ENCODE measurements at regions not wholly inside any gene's neighbourhood (a gene's known extent, or its start where the extent isn't known, plus 50 kb on each side); places are given as distances from the start of the nearest gene placed in this dataset.

DNA sequence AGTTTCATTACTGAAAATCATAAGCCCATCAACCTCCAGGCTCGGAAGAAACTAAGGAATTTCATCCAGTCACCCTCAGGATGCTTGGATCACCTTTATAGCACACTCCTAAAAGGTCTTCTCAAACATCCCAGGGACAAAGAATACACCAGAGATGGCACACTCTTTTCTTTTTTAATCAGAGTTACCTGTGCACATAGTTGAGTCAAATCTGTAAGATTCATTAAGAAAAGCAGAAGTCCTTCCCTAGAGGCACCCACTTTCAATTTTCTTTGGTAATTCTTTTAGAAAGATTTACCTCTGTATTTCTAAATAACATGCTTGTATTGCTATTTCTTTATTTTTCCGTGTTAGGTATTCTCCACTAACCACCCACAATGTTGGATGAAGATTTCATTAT, 50.6 kb upstream of the IL6 start:
- no peak overlapping the region for H3K4me3 ChIP-seq (replicated peaks in 1 of 4; ENCODE audit: control extremely low read depth in 1 of 4, insufficient read depth in 1 of 4, low read depth in 3 of 4, low read length in 4 of 4)
- no peak for TF ChIP-seq EZH2 (IDR thresholded peaks at IDR 0.05; ENCODE audit: low read length, missing control alignments)
- TF ChIP-seq, protein P1, sequence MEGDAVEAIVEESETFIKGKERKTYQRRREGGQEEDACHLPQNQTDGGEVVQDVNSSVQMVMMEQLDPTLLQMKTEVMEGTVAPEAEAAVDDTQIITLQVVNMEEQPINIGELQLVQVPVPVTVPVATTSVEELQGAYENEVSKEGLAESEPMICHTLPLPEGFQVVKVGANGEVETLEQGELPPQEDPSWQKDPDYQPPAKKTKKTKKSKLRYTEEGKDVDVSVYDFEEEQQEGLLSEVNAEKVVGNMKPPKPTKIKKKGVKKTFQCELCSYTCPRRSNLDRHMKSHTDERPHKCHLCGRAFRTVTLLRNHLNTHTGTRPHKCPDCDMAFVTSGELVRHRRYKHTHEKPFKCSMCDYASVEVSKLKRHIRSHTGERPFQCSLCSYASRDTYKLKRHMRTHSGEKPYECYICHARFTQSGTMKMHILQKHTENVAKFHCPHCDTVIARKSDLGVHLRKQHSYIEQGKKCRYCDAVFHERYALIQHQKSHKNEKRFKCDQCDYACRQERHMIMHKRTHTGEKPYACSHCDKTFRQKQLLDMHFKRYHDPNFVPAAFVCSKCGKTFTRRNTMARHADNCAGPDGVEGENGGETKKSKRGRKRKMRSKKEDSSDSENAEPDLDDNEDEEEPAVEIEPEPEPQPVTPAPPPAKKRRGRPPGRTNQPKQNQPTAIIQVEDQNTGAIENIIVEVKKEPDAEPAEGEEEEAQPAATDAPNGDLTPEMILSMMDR (conservative IDR thresholded peaks at IDR 0.05 in 1 of 2, IDR thresholded peaks at IDR 0.05 in 1 of 2; ENCODE audit: low read depth in 1 of 2, low read length in 2 of 2): no peak
- no peaks in the 10 kb centered on the region for H3K9me3 ChIP-seq (ENCODE audit: control insufficient read depth, insufficient read depth, low read depth, low read length)
- H3K79me2 ChIP-seq (ENCODE audit: control insufficient read depth, insufficient read depth, low read length): no peaks in the 10 kb centered on the region
- no peak overlapping the region for H3K27ac ChIP-seq (ENCODE audit: insufficient read depth, low read length)
- no peak overlapping the region for H2AFZ ChIP-seq (ENCODE audit: low read length)
- H3K36me3 ChIP-seq (ENCODE audit: control insufficient read depth, insufficient read depth, low read length): no peaks in the 10 kb centered on the region
- peaks cover 5% of the 10 kb centered on the region for H3K4me1 ChIP-seq (ENCODE audit: control insufficient read depth, extremely low read depth, insufficient read depth, low read length)
- H3K9ac ChIP-seq (ENCODE audit: insufficient read depth, low read length): no peak overlapping the region
- DNase-seq (ENCODE audit: low read depth in 2 of 2): no peak
- no peaks in the 10 kb centered on the region for H3K27me3 ChIP-seq (ENCODE audit: control insufficient read depth, insufficient read depth, low read length)
- H4K20me1 ChIP-seq (ENCODE audit: control insufficient read depth, extremely low read depth, insufficient read depth, low read length): no peaks in the 10 kb centered on the region
- no peak overlapping the region for H3K4me2 ChIP-seq (ENCODE audit: extremely low read depth, insufficient read depth, low read length)

DNA sequence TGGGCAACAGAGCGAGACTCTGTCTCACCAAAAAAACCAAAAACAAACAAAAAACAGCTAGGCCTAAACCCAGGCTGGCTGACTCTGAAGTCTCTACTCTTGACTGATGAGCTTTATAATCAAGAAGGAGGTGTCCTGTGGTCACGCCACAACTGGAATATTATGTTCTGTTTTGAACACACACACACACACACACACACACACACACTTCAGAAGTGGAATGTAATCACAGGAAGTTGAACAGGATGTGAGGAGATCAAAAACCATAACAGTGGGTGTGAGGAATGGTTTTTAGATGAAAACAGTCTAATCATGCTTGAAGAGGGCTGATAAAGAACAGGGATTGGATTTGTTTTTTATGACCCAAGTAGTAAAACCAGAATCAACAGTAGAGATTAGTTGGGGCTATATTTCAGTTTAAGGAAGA, 51.1 kb upstream of the IL6 start:
- H3K9ac ChIP-seq (ENCODE audit: insufficient read depth, low read length): no peak overlapping the region
- no peaks in the 10 kb centered on the region for H3K27me3 ChIP-seq (ENCODE audit: control insufficient read depth, insufficient read depth, low read length)
- peaks cover 9% of the 10 kb centered on the region for H3K4me1 ChIP-seq (ENCODE audit: control insufficient read depth, extremely low read depth, insufficient read depth, low read length)
- no peak overlapping the region for H3K27ac ChIP-seq (ENCODE audit: insufficient read depth, low read length)
- H3K36me3 ChIP-seq (ENCODE audit: control insufficient read depth, insufficient read depth, low read length): no peaks in the 10 kb centered on the region
- H2AFZ ChIP-seq (ENCODE audit: low read length): peak overlapping the region; percentile 5
- TF ChIP-seq, protein P1 (conservative IDR thresholded peaks at IDR 0.05 in 1 of 2, IDR thresholded peaks at IDR 0.05 in 1 of 2; ENCODE audit: low read depth in 1 of 2, low read length in 2 of 2): no peak
- H3K9me3 ChIP-seq (ENCODE audit: control insufficient read depth, insufficient read depth, low read depth, low read length): no peaks in the 10 kb centered on the region
- no peaks in the 10 kb centered on the region for H4K20me1 ChIP-seq (ENCODE audit: control insufficient read depth, extremely low read depth, insufficient read depth, low read length)
- no peaks in the 10 kb centered on the region for H3K79me2 ChIP-seq (ENCODE audit: control insufficient read depth, insufficient read depth, low read length)
- DNase-seq (ENCODE audit: low read depth in 2 of 2): peak; percentile 48 to 90
- no peak overlapping the region for H3K4me2 ChIP-seq (ENCODE audit: extremely low read depth, insufficient read depth, low read length)
- no peak overlapping the region for H3K4me3 ChIP-seq (replicated peaks in 1 of 4; ENCODE audit: control extremely low read depth in 1 of 4, insufficient read depth in 1 of 4, low read depth in 3 of 4, low read length in 4 of 4)

- no peak overlapping the region for H3K4me2 ChIP-seq (ENCODE audit: extremely low read depth, insufficient read depth, low read length)
- no peaks in the 10 kb centered on the region for H3K79me2 ChIP-seq (ENCODE audit: control insufficient read depth, insufficient read depth, low read length)
- H2AFZ ChIP-seq (ENCODE audit: low read length): no peak overlapping the region
- H3K36me3 ChIP-seq (ENCODE audit: control insufficient read depth, insufficient read depth, low read length): no peaks in the 10 kb centered on the region
- TF ChIP-seq, protein P1 (conservative IDR thresholded peaks at IDR 0.05 in 1 of 2, IDR thresholded peaks at IDR 0.05 in 1 of 2; ENCODE audit: low read depth in 1 of 2, low read length in 2 of 2): no peak
- TF ChIP-seq EZH2 (IDR thresholded peaks at IDR 0.05; ENCODE audit: low read length, missing control alignments): no peak
- no peak overlapping the region for H3K4me3 ChIP-seq (replicated peaks in 1 of 4; ENCODE audit: control extremely low read depth in 1 of 4, insufficient read depth in 1 of 4, low read depth in 3 of 4, low read length in 4 of 4)
- DNase-seq (ENCODE audit: low read depth in 2 of 2): peak in 1 of 2 donors; percentile 32
- H4K20me1 ChIP-seq (ENCODE audit: control insufficient read depth, extremely low read depth, insufficient read depth, low read length): no peaks in the 10 kb centered on the region
- no peak overlapping the region for H3K9ac ChIP-seq (ENCODE audit: insufficient read depth, low read length)
- no peaks in the 10 kb centered on the region for H3K9me3 ChIP-seq (ENCODE audit: control insufficient read depth, insufficient read depth, low read depth, low read length)
- H3K27me3 ChIP-seq (ENCODE audit: control insufficient read depth, insufficient read depth, low read length): no peaks in the 10 kb centered on the region
- H3K27ac ChIP-seq (ENCODE audit: insufficient read depth, low read length): no peak overlapping the region
- peaks cover 9% of the 10 kb centered on the region for H3K4me1 ChIP-seq (ENCODE audit: control insufficient read depth, extremely low read depth, insufficient read depth, low read length)
These were observed 51.6 kb upstream of the IL6 start for GRCh38 chr7:22675421-22675820.
